Choroid plexus epithelial cell (primary cell): ENCODE measurements at regions not wholly inside any gene's neighbourhood (a gene's known extent, or its start where the extent isn't known, plus 50 kb on each side); places are given as distances from the start of the nearest gene placed in this dataset.
"Not testable (repeated sequence)": the region's sequence is repeated elsewhere in the genome, so short reads cannot be mapped to it uniquely, and the experiment has no call there.

Source experiments
- DNase-seq: peaks from one replicate; pipeline ENCODE4 v3.0.0-alpha.2; 2010; ENCODE audit warnings: low read depth
- H3K4me3 ChIP-seq: 2 replicates; pipeline ENCODE4 v1.5.1; 2011; ENCODE audit warnings: low read depth, mild to moderate bottlenecking, control low read depth, low read length, moderate library complexity
- TF ChIP-seq, protein P1 (sequence below): conservative IDR thresholded peaks from 2 replicates; pipeline ENCODE4 v1.5.1; 2011; ENCODE audit warnings: low read depth, mild to moderate bottlenecking, control low read depth, inconsistent platforms, low read length, moderate library complexity

DNA sequence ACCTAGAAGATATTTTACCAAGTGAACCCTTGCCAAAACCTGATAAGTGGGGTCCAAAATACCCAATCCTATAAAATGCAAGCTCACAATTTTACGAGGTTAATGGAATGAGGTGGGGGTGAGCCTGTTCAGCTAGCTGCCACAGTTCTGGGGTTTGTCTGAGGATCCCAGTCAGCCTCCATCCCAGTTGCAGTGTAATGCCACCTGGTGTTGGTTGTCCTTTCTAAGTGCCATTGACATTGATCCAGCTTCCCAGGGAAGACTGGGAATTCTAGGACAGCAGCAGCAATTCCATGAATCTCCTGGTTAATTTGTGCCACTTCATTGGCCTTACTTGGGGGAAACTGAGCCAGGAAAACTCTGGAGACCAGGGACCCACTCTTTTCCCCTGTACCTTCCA is 298.3 kb downstream of the RWDD3 start:
- TF ChIP-seq, protein P1, sequence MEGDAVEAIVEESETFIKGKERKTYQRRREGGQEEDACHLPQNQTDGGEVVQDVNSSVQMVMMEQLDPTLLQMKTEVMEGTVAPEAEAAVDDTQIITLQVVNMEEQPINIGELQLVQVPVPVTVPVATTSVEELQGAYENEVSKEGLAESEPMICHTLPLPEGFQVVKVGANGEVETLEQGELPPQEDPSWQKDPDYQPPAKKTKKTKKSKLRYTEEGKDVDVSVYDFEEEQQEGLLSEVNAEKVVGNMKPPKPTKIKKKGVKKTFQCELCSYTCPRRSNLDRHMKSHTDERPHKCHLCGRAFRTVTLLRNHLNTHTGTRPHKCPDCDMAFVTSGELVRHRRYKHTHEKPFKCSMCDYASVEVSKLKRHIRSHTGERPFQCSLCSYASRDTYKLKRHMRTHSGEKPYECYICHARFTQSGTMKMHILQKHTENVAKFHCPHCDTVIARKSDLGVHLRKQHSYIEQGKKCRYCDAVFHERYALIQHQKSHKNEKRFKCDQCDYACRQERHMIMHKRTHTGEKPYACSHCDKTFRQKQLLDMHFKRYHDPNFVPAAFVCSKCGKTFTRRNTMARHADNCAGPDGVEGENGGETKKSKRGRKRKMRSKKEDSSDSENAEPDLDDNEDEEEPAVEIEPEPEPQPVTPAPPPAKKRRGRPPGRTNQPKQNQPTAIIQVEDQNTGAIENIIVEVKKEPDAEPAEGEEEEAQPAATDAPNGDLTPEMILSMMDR: no peak

GRCh38 chr1:95534985-95535384 is 301.0 kb downstream of the RWDD3 start:
- TF ChIP-seq, protein P1: no peak
- H3K4me3 ChIP-seq: no peak overlapping the region
- DNase-seq: no peak

More for the DNA sequence above, 298.3 kb downstream of the RWDD3 start:
- no peak overlapping the region for H3K4me3 ChIP-seq
- DNase-seq: no peak

- no peak for DNase-seq
- TF ChIP-seq, protein P1: no peak
- H3K4me3 ChIP-seq: no peak overlapping the region
Measured at GRCh38 chr1:95535614-95536013, 301.6 kb downstream of the RWDD3 start.

- TF ChIP-seq, protein P1: no peak
- no peak for DNase-seq
- H3K4me3 ChIP-seq: no peak overlapping the region
Measured at GRCh38 chr1:95536501-95536900, 302.5 kb downstream of the RWDD3 start.

DNA sequence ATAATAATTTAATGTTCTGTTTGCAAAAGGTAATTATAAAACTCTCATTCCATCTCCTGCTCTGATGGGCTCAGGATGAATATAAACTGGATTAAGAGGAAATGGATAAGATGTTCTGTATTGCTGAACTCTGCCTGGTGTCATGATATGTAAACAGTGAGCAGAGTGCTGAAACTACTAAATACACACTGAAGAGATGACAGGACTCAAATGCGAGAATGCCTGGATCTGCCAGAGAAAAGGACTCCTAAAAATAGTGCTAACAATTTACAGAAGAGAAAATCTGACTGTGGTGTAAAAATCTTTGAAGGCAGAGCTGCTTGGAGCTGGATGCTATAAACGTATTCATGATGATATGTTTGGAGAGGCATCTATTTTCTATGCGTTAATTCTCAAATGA is 303.2 kb downstream of the RWDD3 start:
- DNase-seq: no peak
- TF ChIP-seq, protein P1: no peak
- H3K4me3 ChIP-seq: no peak overlapping the region

GRCh38 chr1:95538242-95538641 is 304.2 kb downstream of the RWDD3 start:
- not testable (repeated sequence) for DNase-seq, H3K4me3 ChIP-seq

DNA sequence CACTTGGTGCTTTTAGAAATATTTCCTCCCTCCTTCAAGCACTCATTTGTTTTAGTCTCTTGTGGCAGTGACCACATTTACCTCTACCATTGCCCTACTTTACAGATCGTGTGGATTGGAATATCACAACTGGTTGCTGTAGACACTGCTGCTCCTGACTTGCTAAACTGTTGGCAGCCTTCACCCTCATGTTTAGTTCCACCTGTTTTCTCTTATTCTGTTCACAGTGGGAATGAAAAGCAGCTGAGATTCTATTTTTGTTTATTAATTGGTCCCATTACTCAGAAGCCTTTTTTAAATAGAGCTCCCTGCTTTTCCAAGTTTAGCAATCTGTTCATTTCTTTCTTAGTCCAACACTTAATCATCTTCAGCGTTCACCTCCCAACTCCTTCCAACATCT is 308.9 kb downstream of the RWDD3 start:
- TF ChIP-seq, protein P1: no peak
- H3K4me3 ChIP-seq: no peak overlapping the region
- DNase-seq: no peak

DNA sequence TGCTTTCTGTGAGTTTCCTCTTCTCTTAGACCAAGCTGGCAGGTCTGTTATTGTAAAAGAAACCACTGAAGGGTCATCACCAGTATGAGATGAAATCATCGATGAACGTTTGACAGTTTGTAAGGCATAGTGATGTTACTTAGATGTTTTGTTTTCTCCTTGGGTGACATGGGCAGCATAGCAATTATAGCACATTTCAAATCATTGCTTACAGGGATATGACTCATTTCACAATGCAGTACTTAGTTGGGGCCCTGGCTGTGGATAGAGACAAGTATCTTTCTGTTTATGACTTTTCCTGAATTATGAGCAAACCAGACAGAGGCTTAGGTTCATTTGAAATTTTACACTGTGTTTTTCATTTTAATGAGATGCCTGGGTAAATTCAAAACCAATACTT is 313.0 kb downstream of the RWDD3 start:
- TF ChIP-seq, protein P1: no peak
- DNase-seq: no peak
- no peak overlapping the region for H3K4me3 ChIP-seq
